IMR-90 (cell line): ENCODE measurements at regions not wholly inside any gene's neighbourhood (a gene's known extent, or its start where the extent isn't known, plus 50 kb on each side); places are given as distances from the start of the nearest gene placed in this dataset.

ENCODE experiments used
- ATAC-seq: fragments of 200-7000 bp; cut with Tn5 transposase; 2 replicates; pipeline ENCODE4 v1.9.1; 2020; ENCODE audit warnings: low read depth, mild to moderate bottlenecking, moderate library complexity
- BruUV-seq: library from RNA; stranded (reverse); fragments of 400-500 nt; replicated peaks from 2 replicates; lab custom pipeline; 2021; lab: Mats Ljungman, UMichigan
- CTCF ChIA-PET: fragments of 300-600 bp; formaldehyde crosslinking; extraction: SDS; loops from one replicate; lab custom pipeline; 2021; ENCODE audit warnings: antibody characterized with exemption; lab: Yijun Ruan, JAX
- POLR2A ChIA-PET: fragments of 300-600 bp; sonication (Branson Sonifier 250); formaldehyde crosslinking; loops from one replicate; lab custom pipeline; 2022; ENCODE audit warnings: antibody characterized with exemption; ENCODE audit not compliant: unreplicated experiment; lab: Charles Lee
- DNase-seq: peaks from one replicate; pipeline ENCODE4 v3.0.0; 2013
- H2AFZ ChIP-seq: replicated peaks from 2 replicates; pipeline ENCODE3; 2013; ENCODE audit warnings: low read length, mild to moderate bottlenecking; ENCODE audit not compliant: poor library complexity
- H2AK5ac ChIP-seq: 2 replicates; pipeline ENCODE4 v1.6.1; 2013; ENCODE audit warnings: low read depth, low read length, inconsistent platforms
- H2AK9ac ChIP-seq: replicated peaks from 2 replicates; pipeline ENCODE3; 2013; ENCODE audit warnings: mild to moderate bottlenecking, low read depth, low read length, moderate library complexity; ENCODE audit not compliant: poor library complexity
- H2BK120ac ChIP-seq: 2 replicates; pipeline ENCODE4 v1.6.1; 2013; ENCODE audit warnings: low read depth, low read length, inconsistent platforms
- H2BK15ac ChIP-seq: 3 replicates; pipeline ENCODE4 v1.6.1; 2013; ENCODE audit warnings: low read depth, low read length, inconsistent platforms
- H2BK20ac ChIP-seq: 2 replicates; pipeline ENCODE4 v1.6.1; 2013; ENCODE audit warnings: low read depth, mild to moderate bottlenecking, inconsistent platforms, low read length, moderate library complexity
- H2BK5ac ChIP-seq: 2 replicates; pipeline ENCODE4 v1.6.1; 2013; ENCODE audit warnings: mild to moderate bottlenecking, low read depth, low read length, inconsistent platforms; ENCODE audit not compliant: poor library complexity, severe bottlenecking
- H3K14ac ChIP-seq: replicated peaks from 2 replicates; pipeline ENCODE4 v1.6.1; 2013; ENCODE audit warnings: low read depth, low read length, inconsistent platforms
- H3K18ac ChIP-seq: 2 replicates; pipeline ENCODE4 v1.6.1; 2013; ENCODE audit warnings: low read depth, low read length, control low read depth
- H3K23ac ChIP-seq: 2 replicates; pipeline ENCODE4 v1.6.1; 2013; ENCODE audit warnings: low read depth, low read length, inconsistent platforms
- H3K27ac ChIP-seq: 2 replicates; pipeline ENCODE4 v1.5.1; 2013; ENCODE audit warnings: mild to moderate bottlenecking, control low read depth, low read length; ENCODE audit not compliant: insufficient read depth
- H3K27me3 ChIP-seq: 2 replicates; pipeline ENCODE4 v1.6.1; 2013; ENCODE audit warnings: low read length; ENCODE audit not compliant: control insufficient read depth, insufficient read depth
- H3K36me3 ChIP-seq: 2 replicates; pipeline ENCODE4 v1.6.1; 2013; ENCODE audit warnings: low read length, mixed read lengths; ENCODE audit not compliant: control insufficient read depth, insufficient read depth
- H3K4ac ChIP-seq: 2 replicates; pipeline ENCODE4 v1.6.1; 2013; ENCODE audit warnings: low read depth, low read length, inconsistent platforms
- H3K4me1 ChIP-seq: 2 replicates; pipeline ENCODE4 v1.6.1; 2013; ENCODE audit warnings: low read length, mixed read lengths; ENCODE audit not compliant: control insufficient read depth, insufficient read depth
- H3K4me2 ChIP-seq: 2 replicates; pipeline ENCODE4 v1.6.1; 2013; ENCODE audit warnings: low read depth, mild to moderate bottlenecking, control low read depth, low read length, moderate library complexity
- H3K4me3 ChIP-seq: 2 replicates; pipeline ENCODE4 v1.5.1; 2013; ENCODE audit warnings: low read depth, mild to moderate bottlenecking, control low read depth, low read length, moderate library complexity; ENCODE audit not compliant: insufficient read depth
- H3K56ac ChIP-seq: 2 replicates; pipeline ENCODE4 v1.6.1; 2013; ENCODE audit warnings: low read length, inconsistent platforms; ENCODE audit not compliant: insufficient read depth; ENCODE audit errors: extremely low read depth
- H3K79me1 ChIP-seq, 2 experiments: 2 replicates each; pipeline ENCODE4 v1.6.1; 2013; ENCODE audit warnings: low read length in 2 of 2, inconsistent platforms in 1 of 2, low read depth in 1 of 2
- H3K9ac ChIP-seq: 2 replicates; pipeline ENCODE4 v1.6.1; 2013; ENCODE audit warnings: low read depth, low read length, control low read depth
- H3K9me1 ChIP-seq: 2 replicates; pipeline ENCODE4 v1.6.1; 2013; ENCODE audit warnings: low read length, inconsistent platforms; ENCODE audit not compliant: insufficient read depth
- H3K9me3 ChIP-seq: 2 replicates; pipeline ENCODE4 v1.6.1; 2013; ENCODE audit warnings: low read length; ENCODE audit not compliant: control insufficient read depth, insufficient read depth
- H4K20me1 ChIP-seq: 2 replicates; pipeline ENCODE4 v1.6.1; 2013; ENCODE audit warnings: low read length, inconsistent platforms; ENCODE audit not compliant: insufficient read depth
- H4K5ac ChIP-seq: 2 replicates; pipeline ENCODE4 v1.6.1; 2013; ENCODE audit warnings: mild to moderate bottlenecking, low read depth, low read length, control low read depth
- H4K8ac ChIP-seq, 2 experiments: 2 replicates each; pipeline ENCODE4 v1.6.1; 2013; ENCODE audit warnings: low read depth in 2 of 2, low read length in 2 of 2, control low read depth in 1 of 2, inconsistent platforms in 1 of 2
- H4K91ac ChIP-seq: 2 replicates; pipeline ENCODE4 v1.6.1; 2013; ENCODE audit warnings: low read depth, low read length, inconsistent platforms; ENCODE audit not compliant: insufficient read depth
- BHLHE40 ChIP-seq: fragments of 150-350 bp; IDR thresholded peaks from 2 replicates; pipeline ENCODE4 v1.6.1; 2016; ENCODE audit warnings: mild to moderate bottlenecking, low read depth, low read length
- CEBPB ChIP-seq: IDR thresholded peaks from 2 replicates; pipeline ENCODE4 v1.6.1; 2012; ENCODE audit warnings: low read depth, low read length, improper control_type of control experiment
- CHD1 ChIP-seq: IDR thresholded peaks from 2 replicates; pipeline ENCODE4 v1.6.1; 2012; ENCODE audit warnings: low read depth, low read length, improper control_type of control experiment
- FOS ChIP-seq: fragments of 150-350 bp; IDR thresholded peaks from 2 replicates; pipeline ENCODE4 v1.6.1; 2016; ENCODE audit warnings: low read depth, low read length
- MAFK ChIP-seq: IDR thresholded peaks from 2 replicates; pipeline ENCODE4 v1.6.1; 2012; ENCODE audit warnings: low read depth, low read length, improper control_type of control experiment
- MAZ ChIP-seq: IDR thresholded peaks from 2 replicates; pipeline ENCODE4 v1.6.1; 2012; ENCODE audit warnings: low read depth, mild to moderate bottlenecking, low read length, improper control_type of control experiment, moderate library complexity, borderline replicate concordance
- MXI1 ChIP-seq: IDR thresholded peaks from 2 replicates; pipeline ENCODE4 v1.6.1; 2012; ENCODE audit warnings: low read depth, mild to moderate bottlenecking, low read length, moderate library complexity, borderline replicate concordance
- NFE2L2 ChIP-seq: fragments of 150-350 bp; IDR thresholded peaks from 2 replicates; pipeline ENCODE4 v1.6.1; 2016; ENCODE audit warnings: low read depth, mild to moderate bottlenecking, low read length
- POLR2A ChIP-seq: IDR thresholded peaks from 2 replicates; pipeline ENCODE4 v1.6.1; 2012; ENCODE audit warnings: mild to moderate bottlenecking, low read depth, low read length
- RAD21 ChIP-seq: IDR thresholded peaks from 2 replicates; pipeline ENCODE4 v1.6.1; 2012; ENCODE audit warnings: low read length, improper control_type of control experiment
- RCOR1 ChIP-seq: IDR thresholded peaks from 2 replicates; pipeline ENCODE4 v1.6.1; 2012; ENCODE audit warnings: mild to moderate bottlenecking, low read length, improper control_type of control experiment; ENCODE audit not compliant: insufficient replicate concordance
- RFX5 ChIP-seq: IDR thresholded peaks from 2 replicates; pipeline ENCODE4 v1.8.0; 2012; ENCODE audit warnings: low read depth, mild to moderate bottlenecking, low read length, moderate library complexity
- SMC3 ChIP-seq: fragments of 150-350 bp; IDR thresholded peaks from 2 replicates; pipeline ENCODE4 v1.6.1; 2016; ENCODE audit warnings: low read depth, mild to moderate bottlenecking, antibody characterized with exemption, low read length, moderate library complexity
- WGBS, 2 experiments: methylation state at CpG; one replicate each; pipeline versions ENCODE4 v1.1.5 to v1.1.7; 2013; ENCODE audit warnings: missing lambda C conversion rate in 2 of 2; ENCODE audit not compliant: insufficient read length in 1 of 2; ENCODE audit errors: extremely low coverage in 2 of 2; 5-methylcytosine and 5-hydroxymethylcytosine counted together
- dilution Hi-C: fragments of 300-500 bp; cut with HindIII; formaldehyde crosslinking; loops from one replicate; pipeline ENCODE4 v1.14.3; 2018; ENCODE audit warnings: low sequenced_read_pairs; ENCODE audit not compliant: unreplicated experiment
- in situ Hi-C: fragments of 300-500 bp; cut with MboI; formaldehyde crosslinking; loops from 3 replicates; pipeline ENCODE4 v1.14.3; 2019; ENCODE audit warnings: low sequenced_read_pairs, inconsistent platforms, mixed read lengths
- intact Hi-C: fragments of 100-400 bp; cut with micrococcal nuclease; formaldehyde crosslinking; loops from 2 replicates; pipeline ENCODE4 v1.10.0; 2022
- TF ChIP-seq, protein P1 (sequence below): conservative IDR thresholded peaks from 2 replicates; pipeline ENCODE4 v1.5.1; 2012; ENCODE audit warnings: mild to moderate bottlenecking, low read depth, low read length, improper control_type of control experiment
- TF ChIP-seq, protein P2 (sequence below): fragments of 150-350 bp; IDR thresholded peaks from 2 replicates; pipeline ENCODE4 v1.6.1; 2016; ENCODE audit warnings: low read depth, mild to moderate bottlenecking, low read length, moderate library complexity, borderline replicate concordance
- TF ChIP-seq, protein P3 (sequence below): fragments of 150-350 bp; IDR thresholded peaks from 2 replicates; pipeline ENCODE4 v1.6.1; 2017; ENCODE audit warnings: mild to moderate bottlenecking, antibody characterized with exemption, low read length, low read depth

- no peaks in the 10 kb centered on the region for H3K27me3 ChIP-seq
- ChIA-PET CTCF (no interaction called here), POLR2A (no interaction called here)
- H3K23ac ChIP-seq: no peak overlapping the region
- no peak overlapping the region for H3K14ac ChIP-seq
- H2BK120ac ChIP-seq: no peak overlapping the region
- no peak overlapping the region for H4K91ac ChIP-seq
- no peak overlapping the region for H3K9ac ChIP-seq
- no peak overlapping the region for H3K18ac ChIP-seq
- in situ Hi-C loops: no loop called here
- H2BK5ac ChIP-seq: no peak overlapping the region
- no peak overlapping the region for H3K4ac ChIP-seq
- H2AK5ac ChIP-seq: no peak overlapping the region
- no peaks in the 10 kb centered on the region for H4K20me1 ChIP-seq
- DNase-seq (no peak), ATAC-seq (no peak)
- no peak overlapping the region for H4K5ac ChIP-seq
- no CpG with 5 or more reads among the region's 3 CpGs for WGBS, 2 experiments
- BruUV-seq: no TSS peak
- H3K27ac ChIP-seq: no peak overlapping the region
- no peak overlapping the region for H3K56ac ChIP-seq
- H2BK15ac ChIP-seq: no peak overlapping the region
- H2BK20ac ChIP-seq: no peak overlapping the region
- no peaks in the 10 kb centered on the region for H3K9me1 ChIP-seq
- no peak overlapping the region for H4K8ac ChIP-seq
- H3K79me1 ChIP-seq: no peaks in the 10 kb centered on the region
- H3K36me3 ChIP-seq: no peaks in the 10 kb centered on the region
- H2AFZ ChIP-seq: no peak overlapping the region
- intact Hi-C loops: no loop called here
- no peak overlapping the region for H2AK9ac ChIP-seq
- no peak overlapping the region for H3K4me3 ChIP-seq
- H3K4me2 ChIP-seq: no peak overlapping the region
- dilution Hi-C loops: no loop called here
- TF ChIP-seq RAD21 (no peak), SMC3 (no peak), NFE2L2 (no peak), MXI1 (no peak), CEBPB (no peak), POLR2A (no peak), MAFK (no peak), MAZ (no peak), CHD1 (no peak), RCOR1 (no peak), FOS (no peak), RFX5 (no peak), BHLHE40 (no peak)
- TF ChIP-seq, protein P1, sequence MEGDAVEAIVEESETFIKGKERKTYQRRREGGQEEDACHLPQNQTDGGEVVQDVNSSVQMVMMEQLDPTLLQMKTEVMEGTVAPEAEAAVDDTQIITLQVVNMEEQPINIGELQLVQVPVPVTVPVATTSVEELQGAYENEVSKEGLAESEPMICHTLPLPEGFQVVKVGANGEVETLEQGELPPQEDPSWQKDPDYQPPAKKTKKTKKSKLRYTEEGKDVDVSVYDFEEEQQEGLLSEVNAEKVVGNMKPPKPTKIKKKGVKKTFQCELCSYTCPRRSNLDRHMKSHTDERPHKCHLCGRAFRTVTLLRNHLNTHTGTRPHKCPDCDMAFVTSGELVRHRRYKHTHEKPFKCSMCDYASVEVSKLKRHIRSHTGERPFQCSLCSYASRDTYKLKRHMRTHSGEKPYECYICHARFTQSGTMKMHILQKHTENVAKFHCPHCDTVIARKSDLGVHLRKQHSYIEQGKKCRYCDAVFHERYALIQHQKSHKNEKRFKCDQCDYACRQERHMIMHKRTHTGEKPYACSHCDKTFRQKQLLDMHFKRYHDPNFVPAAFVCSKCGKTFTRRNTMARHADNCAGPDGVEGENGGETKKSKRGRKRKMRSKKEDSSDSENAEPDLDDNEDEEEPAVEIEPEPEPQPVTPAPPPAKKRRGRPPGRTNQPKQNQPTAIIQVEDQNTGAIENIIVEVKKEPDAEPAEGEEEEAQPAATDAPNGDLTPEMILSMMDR: no peak
- TF ChIP-seq, protein P2, sequence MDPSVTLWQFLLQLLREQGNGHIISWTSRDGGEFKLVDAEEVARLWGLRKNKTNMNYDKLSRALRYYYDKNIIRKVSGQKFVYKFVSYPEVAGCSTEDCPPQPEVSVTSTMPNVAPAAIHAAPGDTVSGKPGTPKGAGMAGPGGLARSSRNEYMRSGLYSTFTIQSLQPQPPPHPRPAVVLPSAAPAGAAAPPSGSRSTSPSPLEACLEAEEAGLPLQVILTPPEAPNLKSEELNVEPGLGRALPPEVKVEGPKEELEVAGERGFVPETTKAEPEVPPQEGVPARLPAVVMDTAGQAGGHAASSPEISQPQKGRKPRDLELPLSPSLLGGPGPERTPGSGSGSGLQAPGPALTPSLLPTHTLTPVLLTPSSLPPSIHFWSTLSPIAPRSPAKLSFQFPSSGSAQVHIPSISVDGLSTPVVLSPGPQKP: no peak
- TF ChIP-seq, protein P3, sequence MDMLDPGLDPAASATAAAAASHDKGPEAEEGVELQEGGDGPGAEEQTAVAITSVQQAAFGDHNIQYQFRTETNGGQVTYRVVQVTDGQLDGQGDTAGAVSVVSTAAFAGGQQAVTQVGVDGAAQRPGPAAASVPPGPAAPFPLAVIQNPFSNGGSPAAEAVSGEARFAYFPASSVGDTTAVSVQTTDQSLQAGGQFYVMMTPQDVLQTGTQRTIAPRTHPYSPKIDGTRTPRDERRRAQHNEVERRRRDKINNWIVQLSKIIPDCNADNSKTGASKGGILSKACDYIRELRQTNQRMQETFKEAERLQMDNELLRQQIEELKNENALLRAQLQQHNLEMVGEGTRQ: no peak
- H3K9me3 ChIP-seq: no peaks in the 10 kb centered on the region
- H3K4me1 ChIP-seq: no peaks in the 10 kb centered on the region; the same call in 1 of the 2 replicates
These were observed 420.6 kb downstream of the CMPK2 start for GRCh38 chr2:6445156-6445555.
